GOT3 (cell line): ENCODE measurements at regions not wholly inside any gene's neighbourhood (a gene's known extent, or its start where the extent isn't known, plus 50 kb on each side); places are given as distances from the start of the nearest gene placed in this dataset.

ENCODE experiments used
- DNase-seq: peaks from one replicate; lab custom pipeline; 2025; ENCODE audit warnings: mixed read lengths; lab: John Stamatoyannopoulos, UW

- DNase-seq: no peak
Measured at GRCh38 chr2:238635647-238636051, 208.9 kb downstream of the ASB1 start.

GRCh38 chr2:238636269-238637073 lies 209.7 kb downstream of the ASB1 start:
- no peak for DNase-seq

- DNase-seq: no peak
Measured at GRCh38 chr2:238638100-238638981, 209.5 kb upstream of the TWIST2 start.

GRCh38 chr2:238638982-238639628 lies 208.8 kb upstream of the TWIST2 start:
- DNase-seq: no peak

- no peak for DNase-seq
Measured at GRCh38 chr2:238640486-238640885, 207.4 kb upstream of the TWIST2 start.

GRCh38 chr2:238642973-238643372 lies 204.9 kb upstream of the TWIST2 start:
- no peak for DNase-seq

- no peak for DNase-seq
Measured at GRCh38 chr2:238643400-238643907, 204.4 kb upstream of the TWIST2 start.

GRCh38 chr2:238644095-238645081 lies 203.5 kb upstream of the TWIST2 start:
- DNase-seq: no peak

- DNase-seq: no peak
Measured at GRCh38 chr2:238645095-238645494, 202.8 kb upstream of the TWIST2 start.

- DNase-seq: no peak
Measured at GRCh38 chr2:238645716-238646115, 202.2 kb upstream of the TWIST2 start.

- no peak for DNase-seq
Measured at GRCh38 chr2:238646281-238646680, 201.6 kb upstream of the TWIST2 start.

- no peak for DNase-seq
Measured at GRCh38 chr2:238646803-238647202, 201.1 kb upstream of the TWIST2 start.

- no peak for DNase-seq
Measured at GRCh38 chr2:238649123-238649522, 198.8 kb upstream of the TWIST2 start.

- DNase-seq: no peak
Measured at GRCh38 chr2:238649936-238650518, 197.9 kb upstream of the TWIST2 start.

GRCh38 chr2:238650536-238650935 lies 197.3 kb upstream of the TWIST2 start:
- no peak for DNase-seq

GRCh38 chr2:238651306-238652052 lies 196.4 kb upstream of the TWIST2 start:
- no peak for DNase-seq

- DNase-seq: no peak
Measured at GRCh38 chr2:238652053-238652770, 195.7 kb upstream of the TWIST2 start.

GRCh38 chr2:238652771-238653157 lies 195.1 kb upstream of the TWIST2 start:
- no peak for DNase-seq

GRCh38 chr2:238653431-238654109 lies 194.3 kb upstream of the TWIST2 start:
- DNase-seq: no peak
